Suprapubic skin (tissue), 3 donors: ENCODE measurements at regions not wholly inside any gene's neighbourhood (a gene's known extent, or its start where the extent isn't known, plus 50 kb on each side); places are given as distances from the start of the nearest gene placed in this dataset.

Experiments used
- POLR2AphosphoS5 ChIP-seq, 3 donors: sonication (generic); formaldehyde crosslinking; IDR thresholded peaks; one replicate each; pipeline ENCODE4 v1.6.1; 2017; ENCODE audit warnings: antibody characterized with exemption in 3 of 3
- TF ChIP-seq, protein P1 (sequence below), 2 donors: fragments of 200-600 bp in 1 of 2; fragments of 450-650 bp in 1 of 2; sonication (generic) in 1 of 2; IDR thresholded peaks; one replicate each; pipeline ENCODE4 v1.5.1; 2016 to 2019; ENCODE audit warnings: antibody characterized with exemption in 2 of 2, mild to moderate bottlenecking in 1 of 2, moderate library complexity in 1 of 2

DNA sequence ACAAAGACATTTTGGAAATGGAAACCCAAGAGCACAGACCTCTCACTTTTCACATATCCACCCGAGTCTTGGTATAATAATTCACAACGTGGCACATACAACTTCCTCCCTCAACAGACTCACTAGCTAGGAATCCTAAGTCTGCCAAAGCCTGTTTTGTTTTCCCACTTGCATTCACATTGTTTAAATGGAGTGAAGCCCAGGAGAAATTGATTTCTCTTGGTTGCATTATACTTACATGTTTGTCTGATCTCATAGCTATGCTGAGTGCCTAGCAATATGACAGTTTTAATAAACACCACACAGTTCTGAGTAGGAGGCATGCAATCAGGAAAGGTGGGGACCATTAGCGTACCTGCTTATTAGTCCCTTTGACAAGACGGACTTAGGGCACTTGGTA is 348.6 kb upstream of the ADGRL4 start:
- TF ChIP-seq POLR2AphosphoS5 (IDR thresholded peaks at IDR 0.05), result no peak
- TF ChIP-seq, protein P1, sequence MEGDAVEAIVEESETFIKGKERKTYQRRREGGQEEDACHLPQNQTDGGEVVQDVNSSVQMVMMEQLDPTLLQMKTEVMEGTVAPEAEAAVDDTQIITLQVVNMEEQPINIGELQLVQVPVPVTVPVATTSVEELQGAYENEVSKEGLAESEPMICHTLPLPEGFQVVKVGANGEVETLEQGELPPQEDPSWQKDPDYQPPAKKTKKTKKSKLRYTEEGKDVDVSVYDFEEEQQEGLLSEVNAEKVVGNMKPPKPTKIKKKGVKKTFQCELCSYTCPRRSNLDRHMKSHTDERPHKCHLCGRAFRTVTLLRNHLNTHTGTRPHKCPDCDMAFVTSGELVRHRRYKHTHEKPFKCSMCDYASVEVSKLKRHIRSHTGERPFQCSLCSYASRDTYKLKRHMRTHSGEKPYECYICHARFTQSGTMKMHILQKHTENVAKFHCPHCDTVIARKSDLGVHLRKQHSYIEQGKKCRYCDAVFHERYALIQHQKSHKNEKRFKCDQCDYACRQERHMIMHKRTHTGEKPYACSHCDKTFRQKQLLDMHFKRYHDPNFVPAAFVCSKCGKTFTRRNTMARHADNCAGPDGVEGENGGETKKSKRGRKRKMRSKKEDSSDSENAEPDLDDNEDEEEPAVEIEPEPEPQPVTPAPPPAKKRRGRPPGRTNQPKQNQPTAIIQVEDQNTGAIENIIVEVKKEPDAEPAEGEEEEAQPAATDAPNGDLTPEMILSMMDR (IDR thresholded peaks at IDR 0.05), result no peak
